NCI-H2227 (cell line): ENCODE measurements at regions not wholly inside any gene's neighbourhood (a gene's known extent, or its start where the extent isn't known, plus 50 kb on each side); places are given as distances from the start of the nearest gene placed in this dataset.

ENCODE experiments used
- DNase-seq: peaks from one replicate; lab custom pipeline; 2025; ENCODE audit not compliant: unreplicated experiment; lab: John Stamatoyannopoulos, UW

DNA sequence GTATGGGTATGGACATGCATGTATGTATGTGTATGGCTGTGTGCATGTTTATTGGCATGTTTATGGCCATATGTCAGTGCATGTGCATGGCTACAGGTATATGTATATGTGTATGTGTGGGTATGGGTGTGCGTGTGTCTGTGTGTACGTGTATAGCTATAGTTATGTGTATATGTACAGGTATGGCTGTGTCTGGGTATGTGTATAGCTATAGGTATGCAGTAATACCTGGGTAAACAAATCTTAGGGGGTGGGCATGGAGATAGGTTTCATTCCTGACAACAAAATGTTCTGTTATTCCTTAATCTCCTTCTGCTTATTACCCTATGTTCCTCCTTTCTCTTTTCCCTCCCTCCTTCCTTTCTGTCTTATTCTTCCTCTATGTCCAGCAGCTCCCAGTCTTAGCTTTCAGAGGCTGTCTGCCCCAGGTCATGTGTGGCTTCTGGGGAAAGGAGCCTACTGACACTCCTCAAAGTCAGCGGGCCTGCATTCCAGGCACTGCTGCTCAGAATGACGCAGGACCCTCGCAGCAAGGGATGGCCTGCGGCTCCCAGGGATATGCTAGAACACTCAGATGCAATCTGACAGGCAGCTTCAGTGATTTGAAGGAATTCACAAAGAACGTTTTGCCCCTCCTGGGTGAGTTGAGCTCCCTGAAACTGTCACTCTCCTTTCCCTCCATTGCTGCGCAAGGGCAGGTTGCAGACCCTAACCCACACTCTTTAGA lies 139.3 kb upstream of the PHACTR1 start:
- no peak for DNase-seq

GRCh38 chr6:12578097-12578496 lies 138.5 kb upstream of the PHACTR1 start:
- no peak for DNase-seq

- no peak for DNase-seq
These were observed 137.8 kb upstream of the PHACTR1 start for GRCh38 chr6:12578751-12579150.

DNA sequence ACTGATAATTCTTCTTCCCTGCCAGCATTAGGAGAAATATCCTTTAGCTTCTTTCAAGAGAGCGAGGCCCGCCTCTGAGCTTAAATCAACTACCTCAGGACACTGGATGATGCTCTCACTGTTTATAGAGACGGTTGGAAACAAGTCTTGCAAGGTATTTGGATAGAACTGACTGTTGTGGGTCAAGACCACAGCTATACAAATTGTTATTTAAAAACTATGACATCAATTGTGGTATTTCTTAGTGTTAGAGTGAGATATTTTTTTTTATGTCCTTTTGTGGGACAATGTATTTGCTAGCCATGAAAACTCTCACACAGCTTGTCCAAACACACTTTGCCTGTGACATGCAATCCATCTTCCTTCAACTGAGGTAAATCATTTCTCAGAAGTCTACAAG lies 136.3 kb upstream of the PHACTR1 start:
- no peak for DNase-seq

GRCh38 chr6:12582421-12583110 lies 134.0 kb upstream of the PHACTR1 start:
- no peak for DNase-seq

- DNase-seq: no peak
These were observed 131.7 kb upstream of the PHACTR1 start for GRCh38 chr6:12584631-12585405.

- no peak for DNase-seq
These were observed 131.0 kb upstream of the PHACTR1 start for GRCh38 chr6:12585497-12585958.

DNA sequence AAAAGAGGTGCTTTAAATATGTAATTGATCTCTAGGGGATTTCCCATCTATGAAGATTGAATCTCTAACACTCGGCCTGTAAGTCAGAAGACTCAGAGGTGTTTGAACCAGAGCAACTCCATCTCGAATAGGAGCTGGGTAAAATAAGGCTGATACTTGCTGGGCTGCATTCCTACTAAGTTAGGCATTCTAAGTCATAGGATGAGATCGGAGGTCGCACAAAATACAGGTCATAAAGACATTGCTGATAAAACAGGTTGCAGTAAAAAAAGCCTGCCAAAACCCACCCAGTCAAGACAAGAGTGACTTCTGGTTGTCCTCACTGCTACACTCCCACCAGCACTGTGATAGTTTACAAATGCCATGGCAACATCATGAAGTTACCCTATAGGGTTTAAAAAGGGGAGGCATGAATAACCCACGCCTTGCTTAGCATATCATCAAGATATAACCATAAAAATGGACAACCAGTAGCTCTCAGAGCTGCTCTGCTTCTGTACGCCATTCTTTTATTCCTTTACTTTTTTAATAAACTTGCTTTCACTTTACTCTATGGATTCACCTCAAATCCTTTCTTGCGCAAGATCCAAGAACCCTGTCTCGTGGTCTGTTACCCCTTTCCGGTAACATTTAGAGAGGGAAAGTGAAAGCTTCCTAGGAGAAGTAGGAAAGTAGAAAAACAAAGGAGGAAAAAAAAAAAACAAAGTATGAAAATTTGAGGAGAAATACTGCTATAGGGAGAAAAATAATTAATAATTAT lies 129.7 kb upstream of the PHACTR1 start:
- DNase-seq: no peak

GRCh38 chr6:12590901-12591300 lies 125.7 kb upstream of the PHACTR1 start:
- no peak for DNase-seq

- DNase-seq: no peak
These were observed 123.9 kb upstream of the PHACTR1 start for GRCh38 chr6:12592634-12593033.

DNA sequence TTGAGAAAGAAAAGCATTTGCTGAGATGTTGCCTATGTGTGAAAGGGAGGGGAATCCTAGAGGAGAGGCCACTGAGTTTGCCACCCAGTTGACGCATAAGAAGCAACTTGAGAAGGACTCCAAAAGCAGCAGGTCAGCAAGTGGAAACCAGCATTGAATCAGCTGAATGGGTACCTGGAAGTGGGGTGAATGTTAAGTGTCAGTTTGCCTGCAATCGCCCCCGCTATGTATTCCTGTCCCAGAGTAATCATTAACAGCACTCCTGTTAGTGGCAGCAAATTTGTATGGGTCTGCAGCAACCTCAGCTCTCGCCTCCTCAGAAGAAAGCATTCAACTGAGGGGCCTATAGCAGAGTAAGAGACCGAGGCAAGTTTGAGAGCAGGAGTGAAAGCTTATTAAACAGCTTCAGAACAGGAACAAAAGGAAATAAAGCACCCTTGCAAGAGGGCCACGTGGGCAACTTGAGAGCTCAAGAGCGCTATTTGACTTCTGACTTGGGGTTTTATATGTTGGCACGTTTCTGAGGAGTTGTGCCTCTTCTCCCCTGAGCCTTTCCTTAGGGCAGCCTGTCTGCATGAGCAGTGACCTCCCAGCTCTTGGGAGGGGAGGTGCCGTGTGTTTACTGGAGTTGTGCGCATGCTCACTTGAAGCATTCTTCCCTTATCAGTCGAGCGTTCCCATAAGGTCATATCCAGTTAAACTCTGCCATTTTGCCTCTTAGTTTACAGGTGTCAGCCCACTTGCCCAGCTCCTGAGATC lies 122.6 kb upstream of the PHACTR1 start:
- no peak for DNase-seq

DNA sequence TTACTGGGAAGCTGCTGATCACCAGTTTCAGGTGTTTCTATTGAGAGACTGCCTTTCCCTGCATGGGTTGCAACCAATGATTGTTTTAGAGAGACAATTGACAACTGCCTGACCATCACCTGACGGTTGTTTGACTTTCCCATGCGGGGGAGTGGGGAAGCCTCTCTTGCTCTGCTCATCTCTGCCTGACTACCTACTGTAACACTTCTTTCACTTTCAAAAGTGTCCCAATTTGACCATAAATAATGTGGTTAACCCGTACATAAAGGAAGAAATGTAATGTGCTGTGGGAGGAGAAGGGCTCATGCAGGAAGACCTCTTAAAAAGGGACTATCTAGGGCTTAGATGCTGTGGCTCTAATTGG lies 122.1 kb upstream of the PHACTR1 start:
- DNase-seq: no peak

- no peak for DNase-seq
These were observed 121.3 kb upstream of the PHACTR1 start for GRCh38 chr6:12595161-12595811.

DNA sequence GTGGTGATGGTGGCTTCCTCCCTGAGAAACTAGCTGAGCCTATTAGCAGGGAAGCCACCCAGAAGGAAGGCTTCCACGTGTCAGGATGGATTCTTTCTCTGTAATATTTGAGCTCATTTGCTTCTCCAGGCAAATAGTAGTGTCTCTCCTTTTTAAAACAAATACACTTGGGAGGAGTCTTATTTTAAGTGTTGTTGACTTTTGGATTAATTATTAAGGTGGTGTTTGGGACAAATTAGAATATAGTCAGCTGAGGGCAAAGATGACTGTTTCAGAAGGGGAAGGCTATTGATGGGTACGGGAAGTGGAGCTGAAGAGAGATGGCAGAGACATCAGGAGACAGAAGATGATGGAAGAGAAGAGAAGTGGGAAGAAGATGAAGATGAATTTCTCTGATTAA lies 119.8 kb upstream of the PHACTR1 start:
- no peak for DNase-seq

DNA sequence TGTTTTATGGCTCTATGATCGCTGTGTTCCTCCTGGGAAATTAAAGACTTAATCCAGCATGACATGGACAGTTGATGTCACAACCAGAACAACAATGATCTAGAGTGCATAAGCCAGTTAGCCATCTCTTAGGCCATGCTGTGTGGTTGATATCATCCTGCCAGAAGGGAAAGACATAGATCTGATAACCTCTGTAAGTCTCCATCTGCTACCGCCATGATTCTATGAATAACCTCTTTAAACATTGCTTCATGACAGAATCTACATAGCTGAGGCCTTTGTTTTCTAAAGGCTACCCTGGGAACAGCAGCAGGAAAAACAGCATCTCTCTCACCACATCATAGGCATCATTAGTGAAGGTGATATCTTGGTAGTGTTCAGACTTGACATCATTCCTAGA lies 117.6 kb upstream of the PHACTR1 start:
- no peak for DNase-seq

- DNase-seq: no peak
These were observed 114.7 kb upstream of the PHACTR1 start for GRCh38 chr6:12601881-12602280.

GRCh38 chr6:12602342-12602741 lies 114.2 kb upstream of the PHACTR1 start:
- no peak for DNase-seq

DNA sequence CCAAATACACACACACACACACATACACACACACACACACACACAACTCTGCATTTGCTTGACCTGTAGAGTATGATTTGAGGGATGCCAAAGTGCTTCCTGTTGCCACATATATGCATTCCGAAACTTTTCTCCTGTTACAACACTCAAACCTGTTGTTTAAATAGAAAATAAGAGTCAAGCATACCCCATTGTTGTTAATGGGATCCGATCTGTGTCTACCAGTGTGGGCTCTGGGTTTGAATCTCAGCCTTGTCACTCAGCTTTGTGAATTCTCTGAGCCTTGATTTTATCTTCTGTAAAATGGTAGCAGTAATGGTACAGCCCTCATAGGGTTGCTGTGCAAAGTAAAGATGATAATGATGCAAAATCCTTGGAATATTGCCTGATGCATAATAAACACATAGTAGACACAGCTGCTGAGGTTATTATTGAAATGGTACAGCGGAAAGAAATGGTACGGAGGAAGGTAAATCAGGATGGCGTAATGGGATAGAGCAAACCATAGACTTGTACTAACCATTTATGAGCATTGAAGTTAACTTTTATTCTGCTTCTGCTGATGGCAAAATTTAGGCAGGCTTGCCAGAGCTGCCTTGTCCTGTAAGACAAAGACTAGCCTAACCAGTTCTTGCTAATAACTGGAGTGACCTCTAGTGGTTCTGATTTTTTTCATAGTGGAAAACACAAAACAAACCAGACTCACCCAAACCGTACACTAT lies 113.5 kb upstream of the PHACTR1 start:
- DNase-seq: peak; percentile 31

GRCh38 chr6:12603673-12604049 lies 112.9 kb upstream of the PHACTR1 start:
- no peak for DNase-seq
